Activated T-cell treated with anti-CD3 and anti-CD28 coated beads, Interleukin-2, amount 50 U/mL, for 4 hours (primary cell): ENCODE measurements at regions not wholly inside any gene's neighbourhood (a gene's known extent, or its start where the extent isn't known, plus 50 kb on each side); places are given as distances from the start of the nearest gene placed in this dataset.
"Not testable (repeated sequence)": the region's sequence is repeated elsewhere in the genome, so short reads cannot be mapped to it uniquely, and the experiment has no call there.

ENCODE experiments used
- ATAC-seq, 2 donors: fragments of 200-7000 bp; cut with Tn5 transposase; one replicate each; pipeline ENCODE4 v1.10.0; 2021
- DNase-seq: peaks from one replicate; pipeline ENCODE4 v3.0.0-alpha.2; 2020
- H3K27me3 Mint-ChIP-seq: one replicate; pipeline ENCODE4 v1.8.0; 2021; ENCODE audit warnings: low read depth, mixed read lengths
- H3K36me3 Mint-ChIP-seq: one replicate; pipeline ENCODE4 v1.8.0; 2022; ENCODE audit warnings: mixed read lengths; ENCODE audit not compliant: insufficient read depth
- H3K4me1 Mint-ChIP-seq: one replicate; pipeline ENCODE4 v1.8.0; 2021; ENCODE audit warnings: low read depth, mixed read lengths
- H3K4me3 Mint-ChIP-seq: one replicate; pipeline ENCODE4 v1.8.0; 2021; ENCODE audit warnings: mild to moderate bottlenecking, moderate library complexity, mixed read lengths
- H3K9me3 Mint-ChIP-seq: one replicate; pipeline ENCODE4 v1.8.0; 2021; ENCODE audit warnings: mixed read lengths

- Mint-ChIP-seq H3K27me3 (no peaks in the 10 kb centered on the region), H3K4me3 (no peak overlapping the region), H3K4me1 (peaks cover 4% of the 10 kb centered on the region), H3K9me3 (no peaks in the 10 kb centered on the region), H3K36me3 (peaks cover 18% of the 10 kb centered on the region)
- DNase-seq: no peak
- no peak for ATAC-seq
Observed at GRCh38 chr2:144133936-144134665, 385.8 kb downstream of the ZEB2 start.

- DNase-seq (no peak), ATAC-seq (no peak)
- no peaks in the 10 kb centered on the region for H3K27me3 Mint-ChIP-seq
- peaks cover 5% of the 10 kb centered on the region for H3K4me1 Mint-ChIP-seq
- no peak overlapping the region for H3K4me3 Mint-ChIP-seq
- H3K9me3 Mint-ChIP-seq: no peaks in the 10 kb centered on the region
- H3K36me3 Mint-ChIP-seq: peaks cover 12% of the 10 kb centered on the region
Observed at GRCh38 chr2:144132357-144132756, 387.6 kb downstream of the ZEB2 start.

GRCh38 chr2:144131042-144131441 lies 388.9 kb downstream of the ZEB2 start:
- peaks cover 16% of the 10 kb centered on the region for H3K36me3 Mint-ChIP-seq
- no peaks in the 10 kb centered on the region for H3K27me3 Mint-ChIP-seq
- no peaks in the 10 kb centered on the region for H3K9me3 Mint-ChIP-seq
- DNase-seq: no peak
- H3K4me3 Mint-ChIP-seq: no peak overlapping the region
- H3K4me1 Mint-ChIP-seq: peaks cover 6% of the 10 kb centered on the region
- ATAC-seq: no peak

GRCh38 chr2:144130551-144130950 lies 389.4 kb downstream of the ZEB2 start:
- H3K4me1 Mint-ChIP-seq: peaks cover 6% of the 10 kb centered on the region
- H3K36me3 Mint-ChIP-seq: peaks cover 15% of the 10 kb centered on the region
- no peak for ATAC-seq
- DNase-seq: no peak
- H3K4me3 Mint-ChIP-seq: no peak overlapping the region
- H3K27me3 Mint-ChIP-seq: no peaks in the 10 kb centered on the region
- no peaks in the 10 kb centered on the region for H3K9me3 Mint-ChIP-seq

- Mint-ChIP-seq H3K36me3 (peaks cover 13% of the 10 kb centered on the region), H3K4me1 (peaks cover 6% of the 10 kb centered on the region), H3K4me3 (no peak overlapping the region), H3K27me3 (no peaks in the 10 kb centered on the region), H3K9me3 (no peaks in the 10 kb centered on the region)
- ATAC-seq (peak; percentile 27 to 68), DNase-seq (no peak)
Observed at GRCh38 chr2:144128130-144128746, 391.7 kb downstream of the ZEB2 start.

- Mint-ChIP-seq H3K4me1 (peaks cover 6% of the 10 kb centered on the region), H3K4me3 (no peak overlapping the region), H3K9me3 (no peaks in the 10 kb centered on the region), H3K27me3 (no peaks in the 10 kb centered on the region), H3K36me3 (peaks cover 13% of the 10 kb centered on the region)
- ATAC-seq: no peak
- no peak for DNase-seq
Observed at GRCh38 chr2:144127693-144128092, 392.2 kb downstream of the ZEB2 start.

- Mint-ChIP-seq H3K4me1 (peaks cover 6% of the 10 kb centered on the region), H3K27me3 (no peaks in the 10 kb centered on the region), H3K9me3 (no peaks in the 10 kb centered on the region), H3K36me3 (peaks cover 13% of the 10 kb centered on the region), H3K4me3 (no peak overlapping the region)
- no peak for DNase-seq
- no peak for ATAC-seq
Observed at GRCh38 chr2:144126302-144126701, 393.6 kb downstream of the ZEB2 start.

- Mint-ChIP-seq H3K36me3 (peaks cover 11% of the 10 kb centered on the region), H3K27me3 (no peaks in the 10 kb centered on the region), H3K9me3 (no peaks in the 10 kb centered on the region), H3K4me3 (no peak overlapping the region), H3K4me1 (peaks cover 6% of the 10 kb centered on the region)
- no peak for DNase-seq
- ATAC-seq: no peak
Observed at GRCh38 chr2:144125751-144126150, 394.2 kb downstream of the ZEB2 start.

GRCh38 chr2:144124882-144125281 lies 395.0 kb downstream of the ZEB2 start:
- ATAC-seq (no peak), DNase-seq (no peak)
- Mint-ChIP-seq H3K9me3 (no peaks in the 10 kb centered on the region), H3K36me3 (peaks cover 11% of the 10 kb centered on the region), H3K4me3 (no peak overlapping the region), H3K4me1 (peaks cover 4% of the 10 kb centered on the region), H3K27me3 (no peaks in the 10 kb centered on the region)

- peaks cover 3% of the 10 kb centered on the region for H3K4me1 Mint-ChIP-seq
- no peaks in the 10 kb centered on the region for H3K9me3 Mint-ChIP-seq
- ATAC-seq (no peak), DNase-seq (no peak)
- H3K27me3 Mint-ChIP-seq: no peaks in the 10 kb centered on the region
- peaks cover 2% of the 10 kb centered on the region for H3K36me3 Mint-ChIP-seq
- no peak overlapping the region for H3K4me3 Mint-ChIP-seq
Observed at GRCh38 chr2:144120487-144120886, 399.4 kb downstream of the ZEB2 start.

GRCh38 chr2:144117086-144117485 lies 402.8 kb downstream of the ZEB2 start:
- DNase-seq (no peak), ATAC-seq (no peak)
- Mint-ChIP-seq H3K4me1 (peaks cover 3% of the 10 kb centered on the region), H3K27me3 (no peaks in the 10 kb centered on the region), H3K9me3 (peaks cover 5% of the 10 kb centered on the region), H3K4me3 (no peak overlapping the region), H3K36me3 (peaks cover 8% of the 10 kb centered on the region)

- DNase-seq (no peak), ATAC-seq (no peak)
- Mint-ChIP-seq H3K4me1 (peaks cover 3% of the 10 kb centered on the region), H3K36me3 (peaks cover 8% of the 10 kb centered on the region), H3K27me3 (no peaks in the 10 kb centered on the region), H3K4me3 (no peak overlapping the region), H3K9me3 (peaks cover 5% of the 10 kb centered on the region)
Observed at GRCh38 chr2:144115739-144116291, 404.1 kb downstream of the ZEB2 start.

GRCh38 chr2:144114760-144115159 lies 405.2 kb downstream of the ZEB2 start:
- Mint-ChIP-seq H3K9me3 (peaks cover 5% of the 10 kb centered on the region), H3K27me3 (no peaks in the 10 kb centered on the region), H3K4me3 (no peak overlapping the region), H3K36me3 (peaks cover 8% of the 10 kb centered on the region), H3K4me1 (peaks cover 3% of the 10 kb centered on the region)
- ATAC-seq: no peak
- no peak for DNase-seq

- Mint-ChIP-seq H3K36me3 (peaks cover 16% of the 10 kb centered on the region), H3K4me1 (no peaks in the 10 kb centered on the region), H3K27me3 (no peaks in the 10 kb centered on the region), H3K4me3 (no peak overlapping the region), H3K9me3 (peaks cover 15% of the 10 kb centered on the region)
- DNase-seq (no peak), ATAC-seq (no peak)
Observed at GRCh38 chr2:144111437-144111836, 408.5 kb downstream of the ZEB2 start.

- H3K4me1 Mint-ChIP-seq, H3K27me3 Mint-ChIP-seq, DNase-seq, ATAC-seq, H3K4me3 Mint-ChIP-seq: not testable (repeated sequence)
- Mint-ChIP-seq H3K9me3 (peaks cover 23% of the 10 kb centered on the region), H3K36me3 (peaks cover 18% of the 10 kb centered on the region)
Observed at GRCh38 chr2:144106104-144106503, 413.8 kb downstream of the ZEB2 start.
